ENCODE measurements at regions not wholly inside any gene's neighbourhood (a gene's known extent, or its start where the extent isn't known, plus 50 kb on each side); places are given as distances from the start of the nearest gene placed in this dataset.

GRCh38 chr14:87524011-87524410 lies 469.0 kb downstream of the GALC start:
- no peak for DNase-seq (ENCODE audit: low read depth)

DNA sequence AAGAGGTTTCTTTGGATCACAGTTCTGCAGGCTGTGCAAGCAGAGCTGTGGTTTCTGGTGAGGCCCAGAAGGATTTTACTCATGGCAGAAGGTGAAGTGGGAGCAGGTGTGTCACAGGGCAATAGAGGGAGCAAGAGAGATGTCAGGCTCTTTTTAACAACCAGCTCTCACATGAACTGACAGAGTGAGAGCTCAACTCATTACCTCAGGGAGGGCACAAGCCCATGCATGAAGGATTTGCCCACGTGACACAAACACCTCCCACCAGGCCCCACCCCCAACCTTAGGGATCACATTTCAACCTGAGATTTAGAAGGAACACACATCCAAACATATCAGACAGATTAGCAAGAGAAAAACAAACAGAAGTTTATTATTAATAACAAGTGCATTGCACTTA lies 470.4 kb downstream of the GALC start:
- DNase-seq (ENCODE audit: low read depth): no peak

DNA sequence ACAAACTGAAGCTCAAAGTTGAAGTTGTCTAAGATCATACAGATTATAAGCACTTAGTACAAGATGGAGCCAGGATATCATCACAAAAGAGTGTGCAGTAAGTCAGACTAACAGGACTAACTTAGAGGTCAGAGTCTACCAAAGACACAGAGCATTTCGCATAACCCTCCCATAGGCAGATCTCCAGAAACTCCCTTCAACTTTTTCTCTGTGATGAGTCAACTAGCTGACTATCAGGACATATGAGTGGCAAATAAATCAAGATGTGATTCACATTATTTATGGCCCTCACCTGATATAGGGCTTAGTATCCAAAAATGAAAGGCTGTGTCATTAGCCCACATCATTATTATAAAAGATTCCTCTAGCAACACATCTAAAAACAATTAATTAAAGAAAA lies 484.6 kb downstream of the GALC start:
- DNase-seq (ENCODE audit: low read depth): no peak

DNA sequence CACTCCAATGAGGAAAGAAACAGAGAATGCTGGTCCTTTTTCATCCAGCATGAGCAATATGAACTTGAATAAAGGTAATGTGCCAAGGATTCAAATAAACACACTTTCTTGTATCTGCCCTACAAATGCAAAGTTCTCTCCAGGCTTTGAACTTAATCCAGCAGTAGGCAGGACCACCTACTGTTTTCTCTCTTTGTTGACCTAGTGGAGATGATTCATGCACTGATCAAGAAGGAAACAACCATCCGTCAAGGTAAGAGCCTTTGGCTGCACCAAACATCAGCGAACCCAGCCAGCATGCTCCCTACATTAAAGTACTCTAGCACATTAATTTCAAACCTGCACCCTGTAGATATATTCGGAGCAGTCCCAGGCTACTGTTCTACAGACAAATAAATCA lies 489.3 kb downstream of the GALC start:
- no peak for DNase-seq (ENCODE audit: low read depth)

DNA sequence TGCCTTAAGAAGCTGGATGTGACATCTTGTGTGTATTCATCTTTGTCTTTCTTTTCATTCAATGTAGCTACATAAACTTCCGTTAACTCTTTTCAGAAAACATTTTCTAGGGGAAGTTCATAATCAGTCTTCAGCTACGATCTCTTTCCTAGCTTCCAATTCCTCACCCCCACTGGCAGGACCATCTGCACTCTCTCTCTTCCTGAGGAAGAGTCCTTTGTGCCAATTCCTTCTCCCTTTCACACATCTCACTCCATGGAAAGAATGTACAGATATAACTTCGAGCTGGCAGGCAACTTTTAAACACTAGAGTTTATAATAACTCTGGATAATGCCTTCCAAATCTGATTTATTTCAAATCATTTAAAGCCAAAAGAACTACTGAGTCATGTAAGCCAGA lies 495.7 kb downstream of the GALC start:
- no peak for DNase-seq (ENCODE audit: low read depth)

- DNase-seq (ENCODE audit: low read depth): no peak
These were observed 499.0 kb downstream of the GALC start for GRCh38 chr14:87494010-87494409.

GRCh38 chr14:87492561-87492960 lies 500.4 kb downstream of the GALC start:
- no peak for DNase-seq (ENCODE audit: low read depth)

DNA sequence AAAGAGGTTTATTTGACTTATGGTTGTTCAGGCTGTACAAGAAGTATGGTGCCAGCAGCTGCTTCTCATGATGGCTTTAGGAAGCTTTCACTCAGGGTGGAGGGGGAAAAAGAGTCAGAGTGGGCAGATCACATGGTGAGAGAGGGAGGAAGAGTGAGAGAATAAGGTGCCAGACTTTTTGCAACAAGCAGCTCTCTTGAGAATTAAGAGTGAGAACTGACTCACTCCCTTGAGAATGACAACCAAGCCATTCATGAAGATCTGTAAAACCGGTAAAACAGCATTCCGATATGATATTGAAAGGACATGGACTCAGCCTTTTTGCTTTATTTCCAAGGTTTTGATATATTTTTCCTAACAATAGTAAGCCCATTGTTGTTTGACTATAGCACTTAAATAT lies 501.2 kb downstream of the GALC start:
- DNase-seq (ENCODE audit: low read depth): no peak

GRCh38 chr14:87489196-87489819 lies 503.7 kb downstream of the GALC start:
- DNase-seq (ENCODE audit: low read depth): no peak

- no peak for DNase-seq (ENCODE audit: low read depth)
These were observed 509.4 kb downstream of the GALC start for GRCh38 chr14:87483271-87484260.

DNA sequence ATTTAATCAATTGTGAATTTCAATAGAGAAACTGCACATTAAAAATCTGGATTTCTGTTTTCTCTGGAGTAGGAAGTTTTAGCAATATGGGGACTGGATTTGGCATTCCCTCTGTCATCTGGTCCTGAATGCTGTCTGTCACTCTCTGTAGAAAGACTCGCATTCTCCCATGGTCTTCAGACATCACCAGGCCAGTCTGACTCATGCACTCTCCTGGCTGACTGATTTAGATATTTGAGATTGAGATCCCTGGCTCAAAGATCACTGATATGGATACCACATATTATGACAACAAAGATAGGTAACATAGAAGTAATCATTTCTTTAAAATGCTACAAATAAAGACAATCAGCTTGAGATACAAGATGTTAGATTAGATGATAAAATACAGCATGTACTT lies 524.5 kb downstream of the GALC start:
- DNase-seq (ENCODE audit: low read depth): no peak

DNA sequence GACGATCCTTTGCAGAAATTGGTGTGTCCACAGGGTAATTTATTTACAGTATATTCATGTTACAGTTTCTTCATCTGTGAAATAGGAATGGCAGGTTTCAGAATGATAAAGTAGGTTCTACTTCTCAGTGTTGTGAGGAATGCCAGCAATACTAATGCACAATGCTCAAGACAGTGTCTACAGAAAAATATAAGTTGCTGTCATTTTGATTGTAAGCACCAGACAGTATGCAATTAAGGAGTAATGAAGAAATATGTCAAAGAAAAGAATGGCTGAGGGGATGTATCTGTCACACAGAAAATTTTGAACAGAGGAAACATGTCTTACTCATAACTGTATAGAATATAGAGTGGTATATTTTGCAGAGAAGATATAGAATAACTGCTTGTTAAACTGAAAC lies 525.4 kb downstream of the GALC start:
- no peak for DNase-seq (ENCODE audit: low read depth)

DNA sequence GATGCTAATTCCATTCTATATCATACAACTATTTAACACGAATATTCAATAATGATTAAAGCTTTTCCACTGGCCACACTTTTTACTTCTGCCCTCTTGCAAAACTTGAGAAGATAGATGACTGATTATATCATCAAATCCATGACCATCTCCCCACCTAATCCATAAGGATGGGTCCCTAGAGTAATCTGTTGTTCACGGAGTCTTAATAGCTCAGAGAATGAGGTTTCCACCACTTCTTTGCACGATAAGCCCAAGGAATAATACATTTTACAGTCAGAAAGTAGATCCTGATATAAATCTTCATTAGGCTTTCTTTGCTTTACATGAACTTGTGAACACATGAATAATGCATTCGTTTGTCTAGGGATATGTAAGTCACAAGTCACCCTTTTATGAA lies 527.2 kb downstream of the GALC start:
- no peak for DNase-seq (ENCODE audit: low read depth)

DNA sequence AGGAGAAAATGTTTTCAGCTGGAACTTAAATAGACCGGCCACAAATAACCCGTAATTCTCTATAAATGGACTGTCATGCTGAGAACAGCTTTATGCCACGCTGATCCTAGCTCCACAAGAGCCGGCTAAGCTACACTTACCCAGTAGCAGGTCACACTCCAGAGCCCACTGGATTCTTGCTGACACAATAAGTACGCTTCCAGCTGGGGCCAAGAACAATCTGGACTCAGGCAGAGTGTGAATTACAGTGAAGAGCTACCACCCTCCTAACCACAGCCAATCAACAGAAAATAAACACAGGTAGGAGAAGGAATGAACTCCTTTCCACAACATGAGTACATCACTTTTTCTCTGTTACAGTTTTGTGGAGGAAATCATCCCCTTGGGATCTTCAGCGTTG lies 531.3 kb downstream of the GALC start:
- DNase-seq (ENCODE audit: low read depth): no peak

DNA sequence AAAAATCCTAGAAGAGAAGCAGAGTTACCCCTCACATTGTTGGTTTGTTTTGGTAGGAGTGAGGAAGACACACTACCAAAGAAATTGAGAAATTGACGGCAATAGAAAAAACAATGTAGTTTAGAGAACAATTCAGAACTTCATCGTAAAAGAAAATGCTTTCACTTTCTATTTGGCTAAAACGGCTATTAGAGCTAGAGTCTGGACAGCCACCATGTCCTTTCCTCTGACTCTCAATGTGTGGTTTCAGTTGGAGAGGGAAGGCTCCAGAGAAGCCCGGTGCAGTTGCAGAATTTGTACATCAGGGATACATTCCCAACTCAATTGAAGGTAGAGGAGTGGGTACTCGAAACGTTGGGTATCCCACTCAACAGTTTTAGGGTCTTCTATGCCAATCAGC lies 535.3 kb downstream of the GALC start:
- DNase-seq (ENCODE audit: low read depth): no peak

GRCh38 chr14:87450193-87450592 lies 542.8 kb downstream of the GALC start:
- DNase-seq (ENCODE audit: low read depth): no peak

DNA sequence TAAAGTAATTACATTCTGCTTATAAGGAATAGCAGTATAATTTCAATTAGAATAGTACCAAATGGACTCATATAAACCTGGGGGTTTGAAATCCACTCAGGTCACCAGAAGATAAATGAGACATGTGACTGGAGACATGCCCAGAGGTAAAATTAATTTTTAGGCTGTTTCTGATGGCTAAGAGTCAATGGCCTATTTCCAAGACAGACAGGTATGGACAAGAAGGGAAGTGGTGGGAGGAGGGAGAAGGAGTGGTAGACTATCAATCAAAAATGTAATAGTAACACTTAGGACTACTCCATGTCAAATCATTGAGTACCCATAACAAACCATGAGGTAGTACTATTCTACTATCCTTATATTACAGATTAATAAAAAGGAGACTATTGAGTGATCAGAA lies 544.0 kb downstream of the GALC start:
- no peak for DNase-seq (ENCODE audit: low read depth)

DNA sequence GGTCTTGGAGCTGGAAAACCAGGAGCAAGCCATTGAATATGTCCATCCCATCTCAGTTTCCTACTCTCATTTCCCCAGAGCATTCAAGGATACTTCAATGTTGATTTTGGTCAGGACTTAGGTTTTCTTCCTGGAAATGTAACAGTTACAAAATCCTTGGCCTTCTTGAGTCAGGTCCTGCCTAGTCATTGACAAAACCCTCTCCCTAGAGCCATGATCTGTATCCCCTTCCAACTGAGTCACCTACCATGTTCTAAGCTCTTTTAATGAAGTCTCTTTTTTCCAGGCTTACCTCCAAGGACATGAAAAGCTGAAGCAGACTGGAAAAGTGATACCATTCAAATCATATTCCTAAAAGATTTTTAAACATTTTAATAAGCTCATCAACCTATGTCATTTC lies 549.2 kb downstream of the GALC start:
- DNase-seq (ENCODE audit: low read depth): no peak

DNA sequence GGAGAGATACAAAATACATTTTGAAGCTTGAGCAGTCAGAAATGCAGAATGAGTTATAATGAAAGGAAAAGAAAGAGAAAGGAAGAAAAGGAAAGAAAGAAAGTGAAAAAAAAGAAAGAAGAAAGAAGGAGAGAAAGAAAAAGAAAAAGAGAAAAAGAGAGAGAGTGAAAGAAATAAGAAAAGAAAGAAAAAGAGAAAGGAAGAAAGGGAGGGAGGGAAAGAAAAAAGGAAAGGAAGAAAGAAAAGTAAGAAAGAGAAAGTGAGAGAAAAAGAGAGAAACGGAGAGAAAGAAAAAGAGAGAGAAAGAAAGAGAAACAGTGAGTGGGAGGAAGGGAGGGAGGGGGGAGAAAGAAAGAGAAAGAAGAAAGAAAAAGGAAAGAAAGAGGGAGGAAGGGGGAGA lies 549.9 kb downstream of the GALC start:
- DNase-seq (ENCODE audit: low read depth): no peak

- DNase-seq (ENCODE audit: low read depth): no peak
These were observed 555.8 kb downstream of the GALC start for GRCh38 chr14:87437158-87437557.

DNA sequence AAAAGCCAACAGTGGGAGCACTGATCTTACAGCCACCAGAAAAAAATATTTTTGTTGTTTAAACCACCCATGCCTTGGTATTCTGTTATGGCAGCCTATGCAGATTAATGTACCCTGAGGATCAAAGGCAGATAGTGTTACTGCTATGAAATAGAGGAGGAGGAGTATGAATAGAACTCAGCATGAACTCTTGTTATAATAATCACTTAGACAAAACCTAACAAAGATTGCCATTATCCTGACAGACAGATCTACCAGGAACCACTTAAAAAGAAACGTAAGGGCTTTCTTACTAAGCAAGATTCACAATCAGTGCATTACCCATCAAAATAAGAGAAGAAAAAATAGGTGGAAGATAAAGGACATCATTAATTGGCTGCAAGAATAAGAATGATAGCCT lies 558.3 kb downstream of the GALC start:
- DNase-seq (ENCODE audit: low read depth): no peak

- DNase-seq (ENCODE audit: low read depth): no peak
These were observed 559.0 kb downstream of the GALC start for GRCh38 chr14:87434011-87434410.

GRCh38 chr14:87432698-87433097 lies 560.3 kb downstream of the GALC start:
- no peak for DNase-seq (ENCODE audit: low read depth)

DNA sequence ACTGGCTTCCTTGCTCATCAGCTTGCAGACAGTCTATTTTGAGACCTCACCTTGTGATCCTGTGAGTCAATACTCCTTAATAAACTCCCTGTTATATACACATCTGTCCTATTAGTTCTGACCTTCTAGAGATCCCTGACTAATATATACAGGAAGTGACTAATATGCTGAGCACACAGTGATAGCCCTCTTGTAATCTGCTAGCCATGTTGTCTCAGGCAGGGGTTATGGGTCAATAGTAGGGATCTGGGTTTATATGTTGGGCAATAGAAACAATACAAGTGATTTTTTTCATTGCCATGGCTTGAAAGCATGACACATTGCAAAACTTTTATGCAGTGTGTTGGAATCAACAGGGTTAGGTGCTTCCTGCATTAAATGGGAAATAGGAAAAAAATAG lies 562.2 kb downstream of the GALC start:
- DNase-seq (ENCODE audit: low read depth): no peak
